ENCODE measurements at regions not wholly inside any gene's neighbourhood (a gene's known extent, or its start where the extent isn't known, plus 50 kb on each side); places are given as distances from the start of the nearest gene placed in this dataset.

- Histone ChIP-seq H3K27me3 (ENCODE audit: insufficient read depth, low read length) (peaks cover 25% of the 10 kb centered on the region; the same call in 1 of the 2 replicates), H2AFZ (ENCODE audit: low read length, unreplicated experiment) (no peak overlapping the region), H3K36me3 (ENCODE audit: insufficient read depth, low read length) (no peaks in the 10 kb centered on the region), H3K4me3 (ENCODE audit: low read depth, low read length) (no peak overlapping the region), H3K27ac (ENCODE audit: low read depth, low read length) (no peak overlapping the region), H3K79me2 (ENCODE audit: control insufficient read depth, insufficient read depth, low read length, unreplicated experiment) (no peaks in the 10 kb centered on the region), H3K4me1 (ENCODE audit: control insufficient read depth, insufficient read depth, low read length, unreplicated experiment) (no peaks in the 10 kb centered on the region)
Observed at GRCh38 chr20:60211618-60212463, 253.6 kb downstream of the CDH26 start.

GRCh38 chr20:60212695-60213094, 254.5 kb downstream of the CDH26 start:
- Histone ChIP-seq H3K4me1 (ENCODE audit: control insufficient read depth, insufficient read depth, low read length, unreplicated experiment) (no peaks in the 10 kb centered on the region), H3K27me3 (ENCODE audit: insufficient read depth, low read length) (peaks cover 32% of the 10 kb centered on the region; the same call in 1 of the 2 replicates), H2AFZ (ENCODE audit: low read length, unreplicated experiment) (no peak overlapping the region), H3K79me2 (ENCODE audit: control insufficient read depth, insufficient read depth, low read length, unreplicated experiment) (no peaks in the 10 kb centered on the region), H3K36me3 (ENCODE audit: insufficient read depth, low read length) (no peaks in the 10 kb centered on the region), H3K27ac (ENCODE audit: low read depth, low read length) (no peak overlapping the region), H3K4me3 (ENCODE audit: low read depth, low read length) (no peak overlapping the region)

GRCh38 chr20:60213126-60213893, 255.1 kb downstream of the CDH26 start:
- no peaks in the 10 kb centered on the region for H3K36me3 ChIP-seq (ENCODE audit: insufficient read depth, low read length)
- no peak overlapping the region for H3K27ac ChIP-seq (ENCODE audit: low read depth, low read length)
- no peak overlapping the region for H2AFZ ChIP-seq (ENCODE audit: low read length, unreplicated experiment)
- H3K4me3 ChIP-seq (ENCODE audit: low read depth, low read length), result no peak overlapping the region
- H3K79me2 ChIP-seq (ENCODE audit: control insufficient read depth, insufficient read depth, low read length, unreplicated experiment), result no peaks in the 10 kb centered on the region
- no peaks in the 10 kb centered on the region for H3K4me1 ChIP-seq (ENCODE audit: control insufficient read depth, insufficient read depth, low read length, unreplicated experiment)
- H3K27me3 ChIP-seq (ENCODE audit: insufficient read depth, low read length), result peaks cover 35% of the 10 kb centered on the region; the same call in 1 of the 2 replicates

GRCh38 chr20:60214901-60215815, 256.9 kb downstream of the CDH26 start:
- H3K27ac ChIP-seq (ENCODE audit: low read depth, low read length), result no peak overlapping the region
- no peaks in the 10 kb centered on the region for H3K4me1 ChIP-seq (ENCODE audit: control insufficient read depth, insufficient read depth, low read length, unreplicated experiment)
- no peak overlapping the region for H2AFZ ChIP-seq (ENCODE audit: low read length, unreplicated experiment)
- H3K4me3 ChIP-seq (ENCODE audit: low read depth, low read length), result no peak overlapping the region
- H3K36me3 ChIP-seq (ENCODE audit: insufficient read depth, low read length), result no peaks in the 10 kb centered on the region
- peaks cover 45% of the 10 kb centered on the region; the same call in 1 of the 2 replicates for H3K27me3 ChIP-seq (ENCODE audit: insufficient read depth, low read length)
- H3K79me2 ChIP-seq (ENCODE audit: control insufficient read depth, insufficient read depth, low read length, unreplicated experiment), result no peaks in the 10 kb centered on the region

- Histone ChIP-seq H3K4me1 (ENCODE audit: control insufficient read depth, insufficient read depth, low read length, unreplicated experiment) (no peaks in the 10 kb centered on the region), H3K36me3 (ENCODE audit: insufficient read depth, low read length) (no peaks in the 10 kb centered on the region), H3K27me3 (ENCODE audit: insufficient read depth, low read length) (peaks cover 45% of the 10 kb centered on the region; the same call in 1 of the 2 replicates), H3K79me2 (ENCODE audit: control insufficient read depth, insufficient read depth, low read length, unreplicated experiment) (no peaks in the 10 kb centered on the region), H3K27ac (ENCODE audit: low read depth, low read length) (no peak overlapping the region), H3K4me3 (ENCODE audit: low read depth, low read length) (no peak overlapping the region), H2AFZ (ENCODE audit: low read length, unreplicated experiment) (no peak overlapping the region)
Observed at GRCh38 chr20:60215816-60216730, 257.9 kb downstream of the CDH26 start.

GRCh38 chr20:60219231-60219630, 261.0 kb downstream of the CDH26 start:
- Histone ChIP-seq H3K27ac (ENCODE audit: low read depth, low read length) (no peak overlapping the region), H3K27me3 (ENCODE audit: insufficient read depth, low read length) (peaks cover 45% of the 10 kb centered on the region; the same call in 1 of the 2 replicates), H3K36me3 (ENCODE audit: insufficient read depth, low read length) (no peaks in the 10 kb centered on the region), H3K79me2 (ENCODE audit: control insufficient read depth, insufficient read depth, low read length, unreplicated experiment) (no peaks in the 10 kb centered on the region), H3K4me1 (ENCODE audit: control insufficient read depth, insufficient read depth, low read length, unreplicated experiment) (no peaks in the 10 kb centered on the region), H3K4me3 (ENCODE audit: low read depth, low read length) (no peak overlapping the region), H2AFZ (ENCODE audit: low read length, unreplicated experiment) (no peak overlapping the region)

- H2AFZ ChIP-seq (ENCODE audit: low read length, unreplicated experiment), result no peak overlapping the region
- H3K36me3 ChIP-seq (ENCODE audit: insufficient read depth, low read length), result no peaks in the 10 kb centered on the region
- peaks cover 39% of the 10 kb centered on the region; the same call in 1 of the 2 replicates for H3K27me3 ChIP-seq (ENCODE audit: insufficient read depth, low read length)
- no peak overlapping the region for H3K27ac ChIP-seq (ENCODE audit: low read depth, low read length)
- H3K4me3 ChIP-seq (ENCODE audit: low read depth, low read length), result no peak overlapping the region
- no peaks in the 10 kb centered on the region for H3K4me1 ChIP-seq (ENCODE audit: control insufficient read depth, insufficient read depth, low read length, unreplicated experiment)
- no peaks in the 10 kb centered on the region for H3K79me2 ChIP-seq (ENCODE audit: control insufficient read depth, insufficient read depth, low read length, unreplicated experiment)
Observed at GRCh38 chr20:60219984-60220562, 261.9 kb downstream of the CDH26 start.

GRCh38 chr20:60220706-60221105, 262.5 kb downstream of the CDH26 start:
- no peaks in the 10 kb centered on the region for H3K79me2 ChIP-seq (ENCODE audit: control insufficient read depth, insufficient read depth, low read length, unreplicated experiment)
- no peak overlapping the region for H3K4me3 ChIP-seq (ENCODE audit: low read depth, low read length)
- H3K27me3 ChIP-seq (ENCODE audit: insufficient read depth, low read length), result peaks cover 33% of the 10 kb centered on the region; the same call in 1 of the 2 replicates
- H2AFZ ChIP-seq (ENCODE audit: low read length, unreplicated experiment), result no peak overlapping the region
- no peaks in the 10 kb centered on the region for H3K36me3 ChIP-seq (ENCODE audit: insufficient read depth, low read length)
- no peaks in the 10 kb centered on the region for H3K4me1 ChIP-seq (ENCODE audit: control insufficient read depth, insufficient read depth, low read length, unreplicated experiment)
- no peak overlapping the region for H3K27ac ChIP-seq (ENCODE audit: low read depth, low read length)

GRCh38 chr20:60221593-60221992, 263.4 kb downstream of the CDH26 start:
- Histone ChIP-seq H3K27ac (ENCODE audit: low read depth, low read length) (no peak overlapping the region), H3K36me3 (ENCODE audit: insufficient read depth, low read length) (no peaks in the 10 kb centered on the region)

More at GRCh38 chr20:60221593-60221992, 263.4 kb downstream of the CDH26 start:
- H2AFZ ChIP-seq (ENCODE audit: low read length, unreplicated experiment), result no peak overlapping the region
- peaks cover 26% of the 10 kb centered on the region; the same call in 1 of the 2 replicates for H3K27me3 ChIP-seq (ENCODE audit: insufficient read depth, low read length)
- H3K4me1 ChIP-seq (ENCODE audit: control insufficient read depth, insufficient read depth, low read length, unreplicated experiment), result no peaks in the 10 kb centered on the region
- no peaks in the 10 kb centered on the region for H3K79me2 ChIP-seq (ENCODE audit: control insufficient read depth, insufficient read depth, low read length, unreplicated experiment)
- no peak overlapping the region for H3K4me3 ChIP-seq (ENCODE audit: low read depth, low read length)

Measured in ACC112 (cell line).